Smooth muscle cell (in vitro differentiated cells): ENCODE measurements at regions not wholly inside any gene's neighbourhood (a gene's known extent, or its start where the extent isn't known, plus 50 kb on each side); places are given as distances from the start of the nearest gene placed in this dataset.

Source experiments
- DNase-seq: peaks from one replicate; lab custom pipeline; 2025; ENCODE audit not compliant: unreplicated experiment; lab: John Stamatoyannopoulos, UW
- H2AFZ ChIP-seq: fragments of 200-600 bp; sonication (generic); 2 replicates; pipeline ENCODE4 v1.6.0; 2016; ENCODE audit warnings: antibody characterized with exemption, low read depth, mild to moderate bottlenecking
- H3F3A ChIP-seq: fragments of 200-600 bp; sonication (generic); 2 replicates; pipeline ENCODE4 v1.6.0; 2017; ENCODE audit warnings: antibody characterized with exemption, low read depth
- H3K27ac ChIP-seq: fragments of 200-600 bp; sonication (generic); 2 replicates; pipeline ENCODE4 v1.5.1; 2016; ENCODE audit warnings: low read depth, mild to moderate bottlenecking
- H3K27me3 ChIP-seq: fragments of 200-600 bp; sonication (generic); 2 replicates; pipeline ENCODE4 v1.6.1; 2016; ENCODE audit warnings: low read depth, mild to moderate bottlenecking
- H3K36me3 ChIP-seq: fragments of 200-600 bp; sonication (generic); 2 replicates; pipeline ENCODE4 v1.5.1; 2016; ENCODE audit warnings: low read depth
- H3K4me1 ChIP-seq: fragments of 200-600 bp; sonication (generic); 2 replicates; pipeline ENCODE4 v1.5.1; 2016; ENCODE audit warnings: low read depth
- H3K4me2 ChIP-seq: fragments of 200-600 bp; sonication (generic); 2 replicates; pipeline ENCODE4 v1.6.0; 2016; ENCODE audit warnings: mild to moderate bottlenecking
- H3K4me3 ChIP-seq: fragments of 200-600 bp; sonication (generic); 2 replicates; pipeline ENCODE4 v1.5.1; 2016; ENCODE audit warnings: mild to moderate bottlenecking
- H3K79me2 ChIP-seq: fragments of 200-600 bp; sonication (generic); 2 replicates; pipeline ENCODE4 v1.6.0; 2016; ENCODE audit warnings: low read depth, mild to moderate bottlenecking
- H3K9ac ChIP-seq: fragments of 200-600 bp; sonication (generic); 2 replicates; pipeline ENCODE4 v1.6.0; 2016; ENCODE audit warnings: low read depth
- H3K9me3 ChIP-seq: fragments of 200-600 bp; sonication (generic); replicated peaks from 2 replicates; pipeline ENCODE4 v1.5.1; 2016; ENCODE audit warnings: low read depth
- H4K20me1 ChIP-seq: fragments of 200-600 bp; sonication (generic); 2 replicates; pipeline ENCODE4 v1.6.0; 2016; ENCODE audit warnings: low read depth
- CTCF ChIP-seq: fragments of 200-600 bp; sonication (generic); IDR thresholded peaks from 2 replicates; pipeline ENCODE4 v1.5.1; 2017; ENCODE audit warnings: borderline replicate concordance, mild to moderate bottlenecking, antibody characterized with exemption; ENCODE audit not compliant: insufficient read depth, poor library complexity, severe bottlenecking
- WGBS: methylation state at CpG from one replicate; pipeline ENCODE4 v1.1.7; 2016; ENCODE audit warnings: low lambda C conversion rate; 5-methylcytosine and 5-hydroxymethylcytosine counted together

- H4K20me1 ChIP-seq = no peaks in the 10 kb centered on the region
- no peaks in the 10 kb centered on the region for H3K9me3 ChIP-seq
- H3K36me3 ChIP-seq = no peaks in the 10 kb centered on the region
- 82% methylated on average over 2 of the region's 2 CpGs for WGBS
- H3K27me3 ChIP-seq = no peaks in the 10 kb centered on the region
- no peak overlapping the region for H2AFZ ChIP-seq
- no peak overlapping the region for H3K4me3 ChIP-seq
- no peaks in the 10 kb centered on the region for H3K79me2 ChIP-seq
- no peak for DNase-seq
- H3K4me1 ChIP-seq = no peaks in the 10 kb centered on the region
- no peak for TF ChIP-seq CTCF
- no peak overlapping the region for H3K9ac ChIP-seq
- H3K4me2 ChIP-seq = no peak overlapping the region
- H3F3A ChIP-seq = no peaks in the 10 kb centered on the region
- no peak overlapping the region for H3K27ac ChIP-seq
Measured at GRCh38 chr13:44887515-44887914, 101.8 kb downstream of the NUFIP1 start.

- H4K20me1 ChIP-seq = no peaks in the 10 kb centered on the region
- no peak overlapping the region for H3K4me2 ChIP-seq
- no peaks in the 10 kb centered on the region for H3K36me3 ChIP-seq
- H2AFZ ChIP-seq = peak overlapping the region; percentile 54
- H3K79me2 ChIP-seq = no peaks in the 10 kb centered on the region
- TF ChIP-seq CTCF = no peak
- no peaks in the 10 kb centered on the region for H3K9me3 ChIP-seq
- H3F3A ChIP-seq = no peaks in the 10 kb centered on the region
- H3K4me3 ChIP-seq = no peak overlapping the region
- peak overlapping the region; percentile 12 for H3K9ac ChIP-seq
- peak overlapping the region; percentile 74 for H3K27ac ChIP-seq
- H3K4me1 ChIP-seq = no peaks in the 10 kb centered on the region
- 45% methylated on average over 5 of the region's 5 CpGs for WGBS
- no peaks in the 10 kb centered on the region for H3K27me3 ChIP-seq
- no peak for DNase-seq
Measured at GRCh38 chr13:44884076-44884729, 105.1 kb downstream of the NUFIP1 start.

- Histone ChIP-seq H3K4me3 (no peak overlapping the region), H2AFZ (no peak overlapping the region), H3K9me3 (peaks cover 4% of the 10 kb centered on the region), H3K36me3 (no peaks in the 10 kb centered on the region), H3K27me3 (no peaks in the 10 kb centered on the region), H3K27ac (no peak overlapping the region), H3K4me1 (no peaks in the 10 kb centered on the region), H4K20me1 (no peaks in the 10 kb centered on the region), H3K9ac (no peak overlapping the region), H3F3A (no peaks in the 10 kb centered on the region), H3K79me2 (no peaks in the 10 kb centered on the region), H3K4me2 (no peak overlapping the region)
- 81% methylated on average over 5 of the region's 5 CpGs for WGBS
- peak; percentile 32 for TF ChIP-seq CTCF
- DNase-seq = no peak
Measured at GRCh38 chr13:44879452-44880058, 109.7 kb downstream of the NUFIP1 start.
